ENCODE measurements at regions not wholly inside any gene's neighbourhood (a gene's known extent, or its start where the extent isn't known, plus 50 kb on each side); places are given as distances from the start of the nearest gene placed in this dataset.

DNA sequence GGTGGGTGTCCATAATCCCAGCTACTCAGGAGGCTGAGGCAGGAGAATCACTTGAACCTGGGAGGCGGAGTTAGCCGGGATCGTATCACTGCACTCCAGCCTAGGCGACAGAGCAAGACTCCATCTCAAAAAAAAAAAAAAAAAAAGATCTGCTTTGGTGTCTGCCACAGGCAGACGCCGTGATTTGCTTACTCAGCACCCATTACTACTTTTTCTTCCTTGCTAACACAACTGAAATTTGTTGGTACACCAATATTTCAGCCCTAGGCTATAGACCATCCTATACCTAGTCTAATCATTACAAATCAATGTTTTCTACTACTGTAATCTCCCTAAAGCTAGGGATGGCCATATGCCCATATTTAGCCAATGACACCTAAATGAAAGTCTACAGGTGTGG lies 53.5 kb upstream of the PARD3 start:
- no peak for DNase-seq (ENCODE audit: low read depth in 2 of 2)

DNA sequence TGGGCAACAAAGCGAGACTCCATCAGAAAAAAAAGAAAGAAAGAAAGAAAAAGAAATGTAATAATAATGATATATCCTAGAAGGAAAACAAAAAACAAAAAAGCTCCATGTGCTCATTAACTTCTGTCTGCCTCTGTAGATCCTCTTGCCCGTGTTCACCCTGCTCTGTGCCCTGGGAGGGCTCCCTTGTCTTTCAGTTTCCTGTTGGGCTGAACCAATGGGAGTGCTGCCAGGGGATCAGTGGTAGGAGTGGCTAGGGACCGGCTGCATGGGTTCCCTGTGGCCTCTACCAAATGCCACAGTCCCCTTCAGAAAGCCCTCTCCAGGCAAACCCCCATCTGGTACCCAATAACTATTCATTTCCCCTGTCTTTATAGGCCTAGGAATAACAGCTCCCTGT lies 51.8 kb upstream of the PARD3 start:
- DNase-seq (ENCODE audit: low read depth in 2 of 2), result no peak
